A673 (cell line): ENCODE measurements at regions not wholly inside any gene's neighbourhood (a gene's known extent, or its start where the extent isn't known, plus 50 kb on each side); places are given as distances from the start of the nearest gene placed in this dataset.

Experiments
- EZH2 ChIP-seq: fragments of 200-600 bp; sonication (generic); IDR thresholded peaks from 2 replicates; pipeline ENCODE4 v1.6.1; 2017; ENCODE audit warnings: borderline replicate concordance, low read depth, mild to moderate bottlenecking, mixed read lengths, antibody characterized with exemption, low read length; ENCODE audit not compliant: poor library complexity, severe bottlenecking
- TF ChIP-seq, protein P1 (sequence below): fragments of 300-800, 200-600 bp; sonication (generic); conservative IDR thresholded peaks from 2 replicates; pipeline ENCODE4 v1.5.1; 2017; ENCODE audit warnings: low read depth, mild to moderate bottlenecking, antibody characterized with exemption, low read length, moderate library complexity, mixed read lengths

DNA sequence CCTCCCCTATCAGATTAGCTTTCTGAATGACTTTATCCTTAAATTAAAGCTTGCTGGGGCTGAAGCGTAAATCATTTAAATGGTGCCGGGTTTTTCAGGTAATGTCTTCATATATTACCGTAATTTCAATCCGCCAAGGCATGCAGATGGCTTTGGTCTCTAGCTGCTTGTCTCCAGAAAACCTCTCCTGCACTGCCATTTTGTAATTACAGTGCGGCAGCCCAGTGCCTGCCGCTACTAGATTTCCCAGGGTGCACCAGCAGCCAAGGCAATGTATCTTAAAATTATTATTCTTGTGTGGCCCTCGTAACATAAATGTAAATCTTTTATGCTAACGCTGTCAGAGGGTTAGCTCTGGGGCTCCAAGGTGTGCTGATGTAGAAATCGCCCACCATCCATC lies 208.5 kb downstream of the TMEM114 start:
- TF ChIP-seq, protein P1, sequence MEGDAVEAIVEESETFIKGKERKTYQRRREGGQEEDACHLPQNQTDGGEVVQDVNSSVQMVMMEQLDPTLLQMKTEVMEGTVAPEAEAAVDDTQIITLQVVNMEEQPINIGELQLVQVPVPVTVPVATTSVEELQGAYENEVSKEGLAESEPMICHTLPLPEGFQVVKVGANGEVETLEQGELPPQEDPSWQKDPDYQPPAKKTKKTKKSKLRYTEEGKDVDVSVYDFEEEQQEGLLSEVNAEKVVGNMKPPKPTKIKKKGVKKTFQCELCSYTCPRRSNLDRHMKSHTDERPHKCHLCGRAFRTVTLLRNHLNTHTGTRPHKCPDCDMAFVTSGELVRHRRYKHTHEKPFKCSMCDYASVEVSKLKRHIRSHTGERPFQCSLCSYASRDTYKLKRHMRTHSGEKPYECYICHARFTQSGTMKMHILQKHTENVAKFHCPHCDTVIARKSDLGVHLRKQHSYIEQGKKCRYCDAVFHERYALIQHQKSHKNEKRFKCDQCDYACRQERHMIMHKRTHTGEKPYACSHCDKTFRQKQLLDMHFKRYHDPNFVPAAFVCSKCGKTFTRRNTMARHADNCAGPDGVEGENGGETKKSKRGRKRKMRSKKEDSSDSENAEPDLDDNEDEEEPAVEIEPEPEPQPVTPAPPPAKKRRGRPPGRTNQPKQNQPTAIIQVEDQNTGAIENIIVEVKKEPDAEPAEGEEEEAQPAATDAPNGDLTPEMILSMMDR, result no peak
- TF ChIP-seq EZH2, result no peak
